ENCODE measurements at regions not wholly inside any gene's neighbourhood (a gene's known extent, or its start where the extent isn't known, plus 50 kb on each side); places are given as distances from the start of the nearest gene placed in this dataset.

GRCh38 chr19:30630289-30631032 lies 258.3 kb downstream of the ZNF536 start:
- no peak for TF ChIP-seq CTCF (IDR thresholded peaks at IDR 0.05; ENCODE audit: insufficient read depth, low read length)
- no peak overlapping the region for H3K4me3 ChIP-seq (ENCODE audit: low read depth, low read length)

DNA sequence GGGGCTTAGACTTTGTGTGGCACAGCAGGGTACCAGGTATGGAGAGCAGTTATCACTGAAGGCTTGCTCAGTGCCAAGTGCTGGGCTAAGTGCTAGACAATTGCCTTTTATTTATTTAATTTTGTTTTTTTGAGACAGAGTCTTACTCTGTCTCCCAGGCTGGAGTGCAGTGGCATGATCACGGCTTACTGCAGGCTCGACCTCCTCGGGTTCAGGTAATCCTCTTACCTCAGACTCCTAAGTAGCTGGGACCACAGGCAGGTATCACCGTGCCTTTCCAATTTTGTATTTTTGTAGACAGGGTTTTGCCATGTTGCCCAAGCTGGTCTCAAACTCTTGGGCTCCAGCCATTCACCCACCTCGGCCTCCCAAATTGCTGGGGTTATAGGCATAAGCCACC lies 256.9 kb downstream of the ZNF536 start:
- no peak for TF ChIP-seq CTCF (IDR thresholded peaks at IDR 0.05; ENCODE audit: insufficient read depth, low read length)
- H3K4me3 ChIP-seq (ENCODE audit: low read depth, low read length) = no peak overlapping the region
- DNase-seq (ENCODE audit: low read depth) = no peak

More at GRCh38 chr19:30630289-30631032, 258.3 kb downstream of the ZNF536 start:
- DNase-seq (ENCODE audit: low read depth) = no peak

DNA sequence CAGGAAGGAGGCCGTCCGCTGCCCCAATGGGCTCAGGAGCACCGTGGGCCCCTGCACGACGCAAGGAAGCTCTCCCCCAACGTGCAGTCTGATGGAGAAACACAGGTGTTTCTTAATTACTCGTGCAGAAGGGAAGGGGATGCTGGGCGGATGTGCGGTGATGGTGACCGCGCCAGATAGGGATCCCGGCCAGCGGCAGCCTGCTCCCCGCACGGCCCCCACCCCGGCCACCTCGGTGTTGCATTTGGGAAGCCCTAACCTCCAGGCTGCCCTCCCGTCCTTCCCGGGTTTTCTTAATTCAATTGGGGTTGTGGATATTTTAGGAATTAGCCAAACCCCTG lies 254.4 kb downstream of the ZNF536 start:
- H3K4me3 ChIP-seq (ENCODE audit: low read depth, low read length) = no peak overlapping the region
- no peak for DNase-seq (ENCODE audit: low read depth)
- TF ChIP-seq CTCF (IDR thresholded peaks at IDR 0.05; ENCODE audit: insufficient read depth, low read length) = no peak

- DNase-seq (ENCODE audit: low read depth) = no peak
- no peak for TF ChIP-seq CTCF (IDR thresholded peaks at IDR 0.05; ENCODE audit: insufficient read depth, low read length)
- H3K4me3 ChIP-seq (ENCODE audit: low read depth, low read length) = no peak overlapping the region
Measured at GRCh38 chr19:30625947-30626625, 253.9 kb downstream of the ZNF536 start.

DNA sequence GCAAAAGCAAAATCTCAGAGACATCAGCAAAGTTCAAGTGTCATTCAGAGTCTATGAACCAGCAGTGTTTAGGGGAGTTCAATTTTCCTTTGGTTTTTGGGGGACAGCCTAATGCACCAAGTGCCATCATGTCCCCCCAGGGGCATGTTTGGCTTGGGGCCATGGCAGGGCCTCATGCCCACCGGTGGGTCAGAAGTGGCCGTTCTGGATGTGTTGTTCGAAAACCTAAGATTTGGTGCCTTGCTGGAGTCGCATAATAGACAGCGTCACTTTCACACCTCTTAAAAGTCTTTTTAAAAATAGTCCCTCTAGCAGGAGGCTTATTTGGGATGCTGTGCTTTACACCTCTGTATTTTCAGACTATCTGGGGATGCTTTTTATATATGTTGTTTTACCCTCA lies 250.1 kb downstream of the ZNF536 start:
- no peak for DNase-seq (ENCODE audit: low read depth)
- TF ChIP-seq CTCF (IDR thresholded peaks at IDR 0.05; ENCODE audit: insufficient read depth, low read length) = no peak
- no peak overlapping the region for H3K4me3 ChIP-seq (ENCODE audit: low read depth, low read length)

GRCh38 chr19:30621326-30621920 lies 249.2 kb downstream of the ZNF536 start:
- no peak for TF ChIP-seq CTCF (IDR thresholded peaks at IDR 0.05; ENCODE audit: insufficient read depth, low read length)
- no peak for DNase-seq (ENCODE audit: low read depth)
- H3K4me3 ChIP-seq (ENCODE audit: low read depth, low read length) = no peak overlapping the region

Measured in fibroblast of the aortic adventitia (primary cell).